ENCODE measurements at regions not wholly inside any gene's neighbourhood (a gene's known extent, or its start where the extent isn't known, plus 50 kb on each side); places are given as distances from the start of the nearest gene placed in this dataset.
"Not testable (repeated sequence)": the region's sequence is repeated elsewhere in the genome, so short reads cannot be mapped to it uniquely, and the experiment has no call there.

DNA sequence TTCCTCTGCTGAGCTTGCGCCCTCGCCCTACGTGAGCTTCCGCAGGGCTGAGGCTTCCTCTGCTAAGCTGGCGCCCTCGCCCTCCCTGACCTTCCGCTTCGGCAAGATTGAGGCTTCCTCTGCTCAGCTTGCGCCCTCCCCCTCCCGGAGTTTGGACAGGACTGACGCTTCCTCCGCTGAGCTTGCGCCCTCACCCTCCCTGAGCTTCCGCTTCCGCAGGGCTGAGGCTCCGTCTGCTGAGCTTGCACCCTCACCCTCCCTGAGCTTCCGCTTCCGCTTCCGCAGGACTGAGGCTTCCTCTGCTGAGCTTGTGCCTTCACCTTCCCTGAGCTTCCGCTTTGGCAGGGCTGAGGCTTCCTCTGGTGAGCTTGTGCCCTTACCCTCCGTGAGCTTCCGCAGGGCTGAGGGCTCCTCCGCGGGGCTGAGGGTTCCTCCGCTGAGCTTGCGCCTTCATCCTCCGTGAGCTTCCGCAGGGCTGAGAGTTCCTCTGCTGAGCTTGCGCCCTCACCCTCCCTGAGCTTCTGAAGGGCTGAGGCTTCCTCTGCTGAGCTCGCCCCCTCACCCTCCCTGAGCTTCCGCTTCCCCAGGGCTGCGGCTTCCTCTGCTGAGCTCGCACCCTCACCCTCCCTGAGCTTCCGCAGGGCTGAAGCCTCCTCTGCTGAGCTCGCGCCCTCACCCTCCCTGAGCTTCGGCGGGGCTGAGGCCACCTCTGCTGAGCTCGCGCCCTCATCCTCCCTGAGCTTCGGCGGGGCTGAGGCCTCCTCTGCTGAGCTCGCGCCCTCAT, 753.6 kb upstream of the TPTE start:
- TF ChIP-seq, protein P1, sequence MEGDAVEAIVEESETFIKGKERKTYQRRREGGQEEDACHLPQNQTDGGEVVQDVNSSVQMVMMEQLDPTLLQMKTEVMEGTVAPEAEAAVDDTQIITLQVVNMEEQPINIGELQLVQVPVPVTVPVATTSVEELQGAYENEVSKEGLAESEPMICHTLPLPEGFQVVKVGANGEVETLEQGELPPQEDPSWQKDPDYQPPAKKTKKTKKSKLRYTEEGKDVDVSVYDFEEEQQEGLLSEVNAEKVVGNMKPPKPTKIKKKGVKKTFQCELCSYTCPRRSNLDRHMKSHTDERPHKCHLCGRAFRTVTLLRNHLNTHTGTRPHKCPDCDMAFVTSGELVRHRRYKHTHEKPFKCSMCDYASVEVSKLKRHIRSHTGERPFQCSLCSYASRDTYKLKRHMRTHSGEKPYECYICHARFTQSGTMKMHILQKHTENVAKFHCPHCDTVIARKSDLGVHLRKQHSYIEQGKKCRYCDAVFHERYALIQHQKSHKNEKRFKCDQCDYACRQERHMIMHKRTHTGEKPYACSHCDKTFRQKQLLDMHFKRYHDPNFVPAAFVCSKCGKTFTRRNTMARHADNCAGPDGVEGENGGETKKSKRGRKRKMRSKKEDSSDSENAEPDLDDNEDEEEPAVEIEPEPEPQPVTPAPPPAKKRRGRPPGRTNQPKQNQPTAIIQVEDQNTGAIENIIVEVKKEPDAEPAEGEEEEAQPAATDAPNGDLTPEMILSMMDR (IDR thresholded peaks at IDR 0.05; ENCODE audit: insufficient read depth, low read length, poor library complexity, severe bottlenecking): no peak
- no peak for TF ChIP-seq EZH2phosphoT487 (conservative IDR thresholded peaks at IDR 0.05; ENCODE audit: low read length)
- Histone ChIP-seq H3K9me2 (replicated peaks; ENCODE audit: insufficient read depth, low read length) (no peaks in the 10 kb centered on the region), H3K4me3 (ENCODE audit: insufficient read depth, low read length, poor library complexity, severe bottlenecking) (no peak overlapping the region), H3K79me2 (ENCODE audit: insufficient read depth, low read length) (no peaks in the 10 kb centered on the region), H3K9ac (ENCODE audit: low read length) (no peak overlapping the region), H3K36me3 (ENCODE audit: low read length) (no peaks in the 10 kb centered on the region), H2AFZ (ENCODE audit: low read depth, low read length, severe bottlenecking) (no peak overlapping the region), H3K9me3 (ENCODE audit: insufficient read depth, low read length) (peaks cover 31% of the 10 kb centered on the region; the same call in 1 of the 2 replicates), H4K20me1 (ENCODE audit: low read depth, low read length) (no peaks in the 10 kb centered on the region), H3K27me3 (ENCODE audit: low read length) (no peaks in the 10 kb centered on the region), H3K27ac (ENCODE audit: low read depth, low read length) (no peak overlapping the region), H3F3A (ENCODE audit: insufficient read depth) (no peaks in the 10 kb centered on the region), H3K4me2 (ENCODE audit: low read depth, low read length, poor library complexity, severe bottlenecking) (no peak overlapping the region)

DNA sequence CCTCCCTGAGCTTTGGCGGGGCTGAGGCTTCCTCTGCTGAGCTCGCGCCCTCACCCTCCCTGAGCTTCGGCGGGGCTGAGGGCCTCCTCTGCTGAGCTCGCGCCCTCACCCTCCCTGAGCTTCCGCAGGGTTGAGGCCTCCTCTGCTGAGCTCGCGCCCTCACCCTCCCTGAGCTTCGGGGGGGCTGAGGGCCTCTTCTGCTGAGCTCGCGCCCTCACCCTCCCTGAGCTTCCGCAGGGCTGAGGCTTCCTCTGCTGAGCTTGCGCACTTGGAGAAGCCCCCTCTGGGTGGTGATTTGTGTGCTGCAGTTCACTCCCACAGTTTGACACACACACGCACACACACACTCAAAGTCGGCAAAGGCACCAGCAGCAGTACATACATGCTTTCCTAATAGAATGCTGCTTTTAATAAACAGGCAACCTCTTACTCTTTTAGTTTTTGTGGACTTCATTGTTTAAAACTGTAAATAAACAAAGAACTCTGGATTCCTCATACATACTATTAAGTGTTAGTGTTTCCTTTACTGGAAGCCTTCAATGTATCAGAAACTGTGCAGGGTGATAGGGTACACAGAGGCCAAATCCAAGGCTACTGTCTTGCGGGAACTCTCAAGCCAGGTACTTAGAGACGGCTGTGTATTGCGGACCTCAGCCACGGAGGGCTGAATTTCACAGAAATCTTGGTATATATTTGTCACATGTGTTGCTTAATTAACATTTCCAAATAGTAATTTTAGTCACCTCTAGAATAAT, 752.8 kb upstream of the TPTE start:
- H4K20me1 ChIP-seq (ENCODE audit: low read depth, low read length); H2AFZ ChIP-seq (ENCODE audit: low read depth, low read length, severe bottlenecking); H3K79me2 ChIP-seq (ENCODE audit: insufficient read depth, low read length); H3K9ac ChIP-seq (ENCODE audit: low read length); H3K4me2 ChIP-seq (ENCODE audit: low read depth, low read length, poor library complexity, severe bottlenecking); H3K27me3 ChIP-seq (ENCODE audit: low read length); H3K36me3 ChIP-seq (ENCODE audit: low read length); H3K9me2 ChIP-seq (replicated peaks; ENCODE audit: insufficient read depth, low read length); H3F3A ChIP-seq (ENCODE audit: insufficient read depth); H3K4me3 ChIP-seq (ENCODE audit: insufficient read depth, low read length, poor library complexity, severe bottlenecking); H3K27ac ChIP-seq (ENCODE audit: low read depth, low read length): not testable (repeated sequence)
- peaks cover 25% of the 10 kb centered on the region; the same call in 1 of the 2 replicates for H3K9me3 ChIP-seq (ENCODE audit: insufficient read depth, low read length)

DNA sequence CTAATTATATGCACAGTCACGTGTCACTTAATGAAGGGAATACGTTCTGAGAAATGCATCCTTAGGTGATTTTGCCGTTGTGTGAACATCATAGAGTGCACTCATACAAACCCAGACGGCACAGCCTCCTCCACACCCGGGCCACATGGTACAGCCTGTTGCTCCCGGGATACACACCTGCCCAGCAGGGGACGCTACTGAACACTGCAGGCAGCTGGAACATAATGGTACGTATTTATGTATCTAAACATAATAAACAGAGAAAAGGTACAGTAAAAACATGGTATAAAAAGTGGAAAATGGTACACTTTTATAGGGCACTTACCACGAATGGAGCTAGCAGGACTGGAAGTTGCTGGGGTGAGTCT, 752.3 kb upstream of the TPTE start:
- not testable (repeated sequence) for H3K79me2 ChIP-seq (ENCODE audit: insufficient read depth, low read length); H3F3A ChIP-seq (ENCODE audit: insufficient read depth)

DNA sequence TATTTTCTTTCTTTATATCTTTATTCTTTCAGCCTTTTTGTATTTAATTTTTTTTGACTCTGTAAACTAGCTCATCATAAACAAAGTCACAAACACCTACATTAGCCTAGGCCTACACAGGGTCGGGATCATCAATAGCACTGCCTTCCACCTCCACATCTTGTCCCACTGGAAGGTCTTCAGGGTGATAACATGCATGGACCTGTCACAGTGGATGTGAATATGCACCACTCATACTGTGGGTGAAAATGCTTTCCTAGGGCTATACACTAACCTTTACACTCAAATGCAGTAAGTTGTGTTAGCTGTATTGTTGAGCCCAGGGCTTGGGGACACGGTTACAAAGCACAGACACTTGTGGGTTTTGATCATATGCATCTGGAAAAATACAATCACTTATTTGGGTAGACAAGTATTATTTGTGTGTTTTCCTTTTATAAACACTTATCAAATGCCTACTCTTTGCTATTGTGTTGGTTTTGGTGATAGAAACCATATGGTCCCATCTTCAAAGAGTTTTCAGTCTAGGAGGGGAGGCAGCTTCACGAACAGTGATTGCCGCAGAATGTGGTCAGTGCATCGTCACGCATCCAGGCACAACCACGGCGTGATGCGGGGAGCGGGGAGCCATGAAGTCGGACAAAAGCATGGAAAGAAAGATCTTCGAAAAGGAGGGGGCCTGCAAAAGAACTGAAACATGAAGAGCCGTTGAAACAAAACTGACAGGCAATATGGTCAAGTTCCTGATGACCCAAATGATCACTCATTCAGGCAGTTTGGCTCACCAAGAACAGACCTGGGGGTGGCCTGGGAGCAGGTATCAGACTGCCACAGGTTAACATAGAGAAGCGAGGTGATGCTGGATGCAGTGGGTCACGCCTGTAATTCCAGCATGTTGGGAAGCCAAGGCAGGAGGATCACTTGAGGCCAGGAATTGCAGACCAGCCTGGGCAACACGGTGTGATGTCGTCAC, 751.4 kb upstream of the TPTE start:
- H3K4me2 ChIP-seq (ENCODE audit: low read depth, low read length, poor library complexity, severe bottlenecking); H3K9ac ChIP-seq (ENCODE audit: low read length); H4K20me1 ChIP-seq (ENCODE audit: low read depth, low read length); H3K79me2 ChIP-seq (ENCODE audit: insufficient read depth, low read length); H3K27me3 ChIP-seq (ENCODE audit: low read length); H3F3A ChIP-seq (ENCODE audit: insufficient read depth); H3K36me3 ChIP-seq (ENCODE audit: low read length); H3K27ac ChIP-seq (ENCODE audit: low read depth, low read length); H3K4me3 ChIP-seq (ENCODE audit: insufficient read depth, low read length, poor library complexity, severe bottlenecking); H3K9me2 ChIP-seq (replicated peaks; ENCODE audit: insufficient read depth, low read length); H2AFZ ChIP-seq (ENCODE audit: low read depth, low read length, severe bottlenecking): not testable (repeated sequence)
- H3K9me3 ChIP-seq (ENCODE audit: insufficient read depth, low read length): peaks cover 15% of the 10 kb centered on the region; the same call in 1 of the 2 replicates

More for the DNA sequence above, 752.3 kb upstream of the TPTE start:
- not testable (repeated sequence) for H3K36me3 ChIP-seq (ENCODE audit: low read length); H3K9me2 ChIP-seq (replicated peaks; ENCODE audit: insufficient read depth, low read length); H4K20me1 ChIP-seq (ENCODE audit: low read depth, low read length); H3K27ac ChIP-seq (ENCODE audit: low read depth, low read length); H3K4me3 ChIP-seq (ENCODE audit: insufficient read depth, low read length, poor library complexity, severe bottlenecking); H3K4me2 ChIP-seq (ENCODE audit: low read depth, low read length, poor library complexity, severe bottlenecking); H3K9ac ChIP-seq (ENCODE audit: low read length); H3K27me3 ChIP-seq (ENCODE audit: low read length); H2AFZ ChIP-seq (ENCODE audit: low read depth, low read length, severe bottlenecking)
- peaks cover 19% of the 10 kb centered on the region; the same call in 1 of the 2 replicates for H3K9me3 ChIP-seq (ENCODE audit: insufficient read depth, low read length)

DNA sequence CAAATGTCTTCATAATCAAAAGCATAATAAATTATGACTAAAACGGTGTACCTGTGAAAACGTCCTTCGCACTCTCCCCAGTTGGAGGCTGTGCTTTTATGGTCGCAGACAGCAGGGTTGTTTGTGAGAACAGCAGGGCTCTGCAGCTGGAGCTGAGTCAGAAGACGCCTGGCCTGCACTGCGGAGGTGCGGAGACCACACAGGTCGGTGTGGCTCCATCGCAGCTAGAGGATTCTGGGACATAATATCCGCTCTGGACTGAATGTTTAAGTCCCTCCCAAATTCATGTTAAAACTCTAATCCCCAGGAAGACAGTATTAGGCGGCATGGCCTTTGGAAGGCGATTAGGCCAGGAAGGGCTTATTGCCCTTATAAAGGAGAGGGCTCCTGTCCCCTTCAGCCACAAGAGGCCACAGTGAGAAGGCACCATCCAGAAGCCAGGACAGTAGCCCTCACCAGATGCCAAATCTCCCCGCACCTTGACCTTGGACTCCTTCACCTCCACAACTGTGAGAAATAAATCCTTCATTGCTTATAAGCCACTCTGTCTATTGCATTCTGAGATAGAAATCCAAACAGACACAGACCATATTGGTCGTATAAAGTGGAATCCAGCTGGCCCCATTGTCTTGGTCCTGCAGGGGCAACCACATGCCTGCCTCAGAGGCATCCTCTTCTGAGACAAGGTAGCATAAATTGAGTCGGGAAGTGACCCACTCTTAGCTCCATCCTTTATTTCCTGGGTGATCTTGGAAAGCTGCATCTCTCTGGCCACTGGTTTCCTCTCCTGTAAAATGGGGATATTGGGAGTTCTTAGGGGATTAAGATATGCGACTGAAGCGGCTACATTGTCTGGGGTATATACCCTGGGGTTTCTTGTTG, 749.7 kb upstream of the TPTE start:
- H3K27ac ChIP-seq (ENCODE audit: low read depth, low read length); H2AFZ ChIP-seq (ENCODE audit: low read depth, low read length, severe bottlenecking); H3K79me2 ChIP-seq (ENCODE audit: insufficient read depth, low read length); H3K36me3 ChIP-seq (ENCODE audit: low read length); H4K20me1 ChIP-seq (ENCODE audit: low read depth, low read length); H3K27me3 ChIP-seq (ENCODE audit: low read length); H3F3A ChIP-seq (ENCODE audit: insufficient read depth); H3K4me3 ChIP-seq (ENCODE audit: insufficient read depth, low read length, poor library complexity, severe bottlenecking); H3K4me2 ChIP-seq (ENCODE audit: low read depth, low read length, poor library complexity, severe bottlenecking); H3K9me2 ChIP-seq (replicated peaks; ENCODE audit: insufficient read depth, low read length); H3K9ac ChIP-seq (ENCODE audit: low read length): not testable (repeated sequence)
- H3K9me3 ChIP-seq (ENCODE audit: insufficient read depth, low read length): peaks cover 15% of the 10 kb centered on the region; the same call in 1 of the 2 replicates
